Neural progenitor cell (in vitro differentiated cells): ENCODE measurements at regions not wholly inside any gene's neighbourhood (a gene's known extent, or its start where the extent isn't known, plus 50 kb on each side); places are given as distances from the start of the nearest gene placed in this dataset.

ENCODE experiments used
- DNase-seq: peaks from one replicate; pipeline ENCODE4 v3.0.0-alpha.2; 2016; ENCODE audit warnings: low spot score
- H2AFZ ChIP-seq: fragments of 200-600 bp; sonication (generic); replicated peaks from 2 replicates; pipeline ENCODE4 v1.6.1; 2016; ENCODE audit warnings: antibody characterized with exemption
- H3F3A ChIP-seq: fragments of 200-600 bp; sonication (generic); 2 replicates; pipeline ENCODE4 v1.6.1; 2016; ENCODE audit warnings: antibody characterized with exemption, low read depth
- H3K27ac ChIP-seq: fragments of 200-600 bp; sonication (generic); 2 replicates; pipeline ENCODE4 v1.5.1; 2016; ENCODE audit warnings: mild to moderate bottlenecking
- H3K27me3 ChIP-seq: fragments of 200-600 bp; sonication (generic); 2 replicates; pipeline ENCODE4 v1.6.1; 2016; ENCODE audit warnings: mild to moderate bottlenecking, moderate library complexity
- H3K36me3 ChIP-seq: fragments of 200-600 bp; sonication (generic); 2 replicates; pipeline ENCODE4 v1.5.1; 2016
- H3K4me1 ChIP-seq: fragments of 200-600 bp; sonication (generic); 2 replicates; pipeline ENCODE4 v1.6.1; 2016; ENCODE audit warnings: mixed run types
- H3K4me2 ChIP-seq: fragments of 200-600 bp; sonication (generic); 2 replicates; pipeline ENCODE4 v1.6.1; 2016
- H3K4me3 ChIP-seq: fragments of 200-600 bp; sonication (generic); 2 replicates; pipeline ENCODE4 v1.5.1; 2016
- H3K79me2 ChIP-seq: fragments of 200-600 bp; sonication (generic); 2 replicates; pipeline ENCODE4 v1.6.1; 2016; ENCODE audit warnings: low read depth
- H3K9ac ChIP-seq: fragments of 200-600 bp; sonication (generic); 2 replicates; pipeline ENCODE4 v1.6.1; 2016
- H3K9me3 ChIP-seq: fragments of 200-600 bp; sonication (generic); 2 replicates; pipeline ENCODE4 v1.5.1; 2016; ENCODE audit warnings: low read depth
- H4K20me1 ChIP-seq: fragments of 200-600 bp; sonication (generic); 2 replicates; pipeline ENCODE4 v1.6.1; 2016; ENCODE audit warnings: low read depth
- H3K27ac Mint-ChIP-seq: 3 replicates; pipeline ENCODE4 v1.8.0; 2021; ENCODE audit warnings: mixed read lengths
- H3K27me3 Mint-ChIP-seq: 2 replicates; pipeline ENCODE4 v1.8.0; 2022; ENCODE audit warnings: low read depth, mild to moderate bottlenecking, inconsistent platforms, moderate library complexity, mixed read lengths; ENCODE audit not compliant: insufficient read depth
- H3K36me3 Mint-ChIP-seq: 3 replicates; pipeline ENCODE4 v1.8.0; 2021; ENCODE audit warnings: mixed read lengths
- H3K4me1 Mint-ChIP-seq: 3 replicates; pipeline ENCODE4 v1.8.0; 2021; ENCODE audit warnings: mixed read lengths
- H3K4me3 Mint-ChIP-seq: 3 replicates; pipeline ENCODE4 v1.8.0; 2021; ENCODE audit warnings: mild to moderate bottlenecking, moderate library complexity, mixed read lengths
- H3K9me3 Mint-ChIP-seq: 3 replicates; pipeline ENCODE4 v1.8.0; 2020; ENCODE audit warnings: mixed read lengths
- CTCF ChIP-seq: fragments of 200-600 bp; sonication (generic); IDR thresholded peaks from 2 replicates; pipeline ENCODE4 v1.5.1; 2017; ENCODE audit warnings: antibody characterized with exemption, mild to moderate bottlenecking
- EZH2 ChIP-seq: fragments of 200-600 bp; sonication (generic); IDR thresholded peaks from 2 replicates; pipeline ENCODE4 v1.6.1; 2017; ENCODE audit warnings: antibody characterized with exemption, mild to moderate bottlenecking, moderate library complexity
- EZH2phosphoT487 ChIP-seq: fragments of 200-600 bp; sonication (generic); IDR thresholded peaks from 2 replicates; pipeline ENCODE4 v1.6.1; 2017; ENCODE audit warnings: antibody characterized with exemption

GRCh38 chr16:65796481-65796880 is 570.0 kb upstream of the CDH5 start:
- H2AFZ ChIP-seq: no peak overlapping the region
- Mint-ChIP-seq H3K9me3 (no peaks in the 10 kb centered on the region), H3K36me3 (no peaks in the 10 kb centered on the region), H3K4me1 (no peaks in the 10 kb centered on the region), H3K27me3 (no peaks in the 10 kb centered on the region), H3K4me3 (no peak overlapping the region), H3K27ac (no peak overlapping the region)
- H3K4me2 ChIP-seq: no peak overlapping the region
- H3K9me3 ChIP-seq: no peaks in the 10 kb centered on the region
- no peak overlapping the region for H3K9ac ChIP-seq
- no peak overlapping the region for H3K27ac ChIP-seq
- H3K36me3 ChIP-seq: no peaks in the 10 kb centered on the region
- no peak for DNase-seq
- no peaks in the 10 kb centered on the region for H3K79me2 ChIP-seq
- TF ChIP-seq EZH2phosphoT487 (no peak), CTCF (no peak), EZH2 (no peak)
- no peaks in the 10 kb centered on the region for H4K20me1 ChIP-seq
- no peaks in the 10 kb centered on the region for H3K4me1 ChIP-seq
- no peaks in the 10 kb centered on the region for H3F3A ChIP-seq
- H3K4me3 ChIP-seq: no peak overlapping the region
- no peaks in the 10 kb centered on the region for H3K27me3 ChIP-seq

- no peaks in the 10 kb centered on the region for H3K4me1 ChIP-seq
- no peak for TF ChIP-seq EZH2
- TF ChIP-seq CTCF: no peak
- TF ChIP-seq EZH2phosphoT487: no peak
- H3K27ac ChIP-seq: no peak overlapping the region
- no peak overlapping the region for H3K4me2 ChIP-seq
- Mint-ChIP-seq H3K9me3 (no peaks in the 10 kb centered on the region), H3K36me3 (no peaks in the 10 kb centered on the region), H3K4me3 (no peak overlapping the region), H3K27ac (no peak overlapping the region), H3K27me3 (no peaks in the 10 kb centered on the region), H3K4me1 (no peaks in the 10 kb centered on the region)
- H3F3A ChIP-seq: no peaks in the 10 kb centered on the region
- H3K36me3 ChIP-seq: no peaks in the 10 kb centered on the region
- no peaks in the 10 kb centered on the region for H4K20me1 ChIP-seq
- no peak overlapping the region for H3K4me3 ChIP-seq
- no peaks in the 10 kb centered on the region for H3K27me3 ChIP-seq
- no peak overlapping the region for H2AFZ ChIP-seq
- H3K9me3 ChIP-seq: no peaks in the 10 kb centered on the region
- H3K79me2 ChIP-seq: no peaks in the 10 kb centered on the region
- H3K9ac ChIP-seq: no peak overlapping the region
- no peak for DNase-seq
These were observed 571.5 kb upstream of the CDH5 start for GRCh38 chr16:65794973-65795372.

GRCh38 chr16:65793781-65794180 is 572.7 kb upstream of the CDH5 start:
- Histone ChIP-seq H3K79me2 (no peaks in the 10 kb centered on the region), H3K4me1 (no peaks in the 10 kb centered on the region), H3K36me3 (no peaks in the 10 kb centered on the region), H3K27ac (no peak overlapping the region), H3K27me3 (no peaks in the 10 kb centered on the region), H3K4me3 (no peak overlapping the region), H4K20me1 (no peaks in the 10 kb centered on the region), H3K9ac (no peak overlapping the region), H3F3A (no peaks in the 10 kb centered on the region), H3K4me2 (no peak overlapping the region), H2AFZ (no peak overlapping the region), H3K9me3 (no peaks in the 10 kb centered on the region)
- DNase-seq: no peak
- no peak overlapping the region for H3K27ac Mint-ChIP-seq
- no peaks in the 10 kb centered on the region for H3K9me3 Mint-ChIP-seq
- peaks cover 6% of the 10 kb centered on the region for H3K4me1 Mint-ChIP-seq
- no peak overlapping the region for H3K4me3 Mint-ChIP-seq
- H3K36me3 Mint-ChIP-seq: no peaks in the 10 kb centered on the region
- H3K27me3 Mint-ChIP-seq: peaks cover 5% of the 10 kb centered on the region
- TF ChIP-seq EZH2: no peak
- TF ChIP-seq CTCF: no peak
- TF ChIP-seq EZH2phosphoT487: no peak

GRCh38 chr16:65790768-65791167 is 575.7 kb upstream of the CDH5 start:
- Mint-ChIP-seq H3K27ac (no peak overlapping the region), H3K36me3 (no peaks in the 10 kb centered on the region), H3K4me3 (no peak overlapping the region), H3K9me3 (no peaks in the 10 kb centered on the region), H3K4me1 (peaks cover 6% of the 10 kb centered on the region), H3K27me3 (peaks cover 8% of the 10 kb centered on the region)
- DNase-seq: no peak
- Histone ChIP-seq H3K4me2 (no peak overlapping the region), H3F3A (no peaks in the 10 kb centered on the region), H2AFZ (no peak overlapping the region), H3K4me1 (no peaks in the 10 kb centered on the region), H3K27ac (no peak overlapping the region), H4K20me1 (no peaks in the 10 kb centered on the region), H3K4me3 (no peak overlapping the region), H3K9ac (no peak overlapping the region), H3K9me3 (no peaks in the 10 kb centered on the region), H3K79me2 (no peaks in the 10 kb centered on the region), H3K36me3 (no peaks in the 10 kb centered on the region), H3K27me3 (no peaks in the 10 kb centered on the region)
- TF ChIP-seq EZH2 (no peak), CTCF (no peak), EZH2phosphoT487 (no peak)
